ENCODE measurements at regions not wholly inside any gene's neighbourhood (a gene's known extent, or its start where the extent isn't known, plus 50 kb on each side); places are given as distances from the start of the nearest gene placed in this dataset.

DNA sequence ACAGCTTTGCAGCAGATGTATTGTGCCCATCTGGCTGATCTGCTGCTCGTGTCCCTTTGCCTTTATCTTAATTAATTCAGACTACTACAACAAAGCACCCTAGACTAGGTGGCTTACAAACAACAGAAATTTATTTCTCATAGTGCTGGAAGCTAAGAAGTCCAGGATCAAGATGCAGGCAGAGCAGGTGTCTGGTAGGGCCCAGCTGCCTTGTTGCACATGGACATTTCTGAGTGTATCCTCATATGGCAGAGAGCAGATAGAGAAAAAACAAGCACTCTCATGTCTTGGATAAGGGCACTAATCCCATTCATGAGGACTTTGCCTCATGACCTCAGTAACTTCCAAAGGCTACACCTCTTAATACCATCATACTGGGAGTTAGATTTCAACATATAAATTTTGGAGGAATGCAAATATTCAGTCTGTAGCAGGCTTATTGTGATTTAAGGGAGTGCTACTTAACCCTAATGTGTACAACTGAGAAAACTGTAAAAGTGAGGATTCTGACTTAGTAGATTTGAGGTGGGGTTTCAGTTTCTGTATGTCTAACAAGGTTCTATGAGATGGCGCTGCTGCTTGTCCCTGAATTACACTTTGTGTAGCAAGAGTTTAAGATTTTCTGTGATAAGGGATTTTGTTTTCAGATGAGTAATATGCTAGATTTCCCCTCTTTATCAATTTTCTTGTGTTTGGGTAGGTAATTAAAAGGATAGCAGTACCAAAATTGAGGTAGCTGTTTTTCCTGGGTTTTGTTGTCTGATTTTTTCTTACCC lies 473.2 kb upstream of the TECRL start:
- no peaks in the 10 kb centered on the region for H3K27me3 ChIP-seq (ENCODE audit: low read length)
- ChIA-PET POLR2A (ENCODE audit: unreplicated experiment) (no interaction called here), CTCF (no interaction called here)
- H3K9me3 ChIP-seq (ENCODE audit: low read length) = no peaks in the 10 kb centered on the region
- TF ChIP-seq, protein P1, sequence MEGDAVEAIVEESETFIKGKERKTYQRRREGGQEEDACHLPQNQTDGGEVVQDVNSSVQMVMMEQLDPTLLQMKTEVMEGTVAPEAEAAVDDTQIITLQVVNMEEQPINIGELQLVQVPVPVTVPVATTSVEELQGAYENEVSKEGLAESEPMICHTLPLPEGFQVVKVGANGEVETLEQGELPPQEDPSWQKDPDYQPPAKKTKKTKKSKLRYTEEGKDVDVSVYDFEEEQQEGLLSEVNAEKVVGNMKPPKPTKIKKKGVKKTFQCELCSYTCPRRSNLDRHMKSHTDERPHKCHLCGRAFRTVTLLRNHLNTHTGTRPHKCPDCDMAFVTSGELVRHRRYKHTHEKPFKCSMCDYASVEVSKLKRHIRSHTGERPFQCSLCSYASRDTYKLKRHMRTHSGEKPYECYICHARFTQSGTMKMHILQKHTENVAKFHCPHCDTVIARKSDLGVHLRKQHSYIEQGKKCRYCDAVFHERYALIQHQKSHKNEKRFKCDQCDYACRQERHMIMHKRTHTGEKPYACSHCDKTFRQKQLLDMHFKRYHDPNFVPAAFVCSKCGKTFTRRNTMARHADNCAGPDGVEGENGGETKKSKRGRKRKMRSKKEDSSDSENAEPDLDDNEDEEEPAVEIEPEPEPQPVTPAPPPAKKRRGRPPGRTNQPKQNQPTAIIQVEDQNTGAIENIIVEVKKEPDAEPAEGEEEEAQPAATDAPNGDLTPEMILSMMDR (conservative IDR thresholded peaks at IDR 0.05; ENCODE audit: low read depth, low read length) = no peak
- TF ChIP-seq EZH2phosphoT487 (IDR thresholded peaks at IDR 0.05; ENCODE audit: borderline replicate concordance, low read length) (no peak), EZH2 (IDR thresholded peaks at IDR 0.05; ENCODE audit: low read length, unreplicated experiment) (no peak)
- H3K9me2 ChIP-seq (replicated peaks; ENCODE audit: low read length) = 0 out of 2 replicates have a peak, but pooled peaks cover 3% of the 10 kb centered on the region
- no peak overlapping the region for H3K9ac ChIP-seq (ENCODE audit: low read length)
- H3K4me2 ChIP-seq (ENCODE audit: low read length) = no peak overlapping the region
- H3F3A ChIP-seq (ENCODE audit: low read length, unreplicated experiment) = no peaks in the 10 kb centered on the region
- no peak overlapping the region for H3K4me3 ChIP-seq (ENCODE audit: low read length)
- no peak overlapping the region for H2AFZ ChIP-seq (ENCODE audit: low read length)
- ATAC-seq (no peak), DNase-seq (no peak)
- H3K27ac ChIP-seq (ENCODE audit: low read length) = no peak overlapping the region
- H4K20me1 ChIP-seq (ENCODE audit: low read length) = no peaks in the 10 kb centered on the region
- BruUV-seq (replicated peaks) = no TSS peak
- no peaks in the 10 kb centered on the region for H3K79me2 ChIP-seq (ENCODE audit: low read length)
- no peaks in the 10 kb centered on the region for H3K36me3 ChIP-seq (ENCODE audit: low read depth, low read length)
- no peaks in the 10 kb centered on the region for H3K4me1 ChIP-seq (ENCODE audit: insufficient read depth, low read length)
- intact Hi-C loops (cut with micrococcal nuclease) = no loop called here

DNA sequence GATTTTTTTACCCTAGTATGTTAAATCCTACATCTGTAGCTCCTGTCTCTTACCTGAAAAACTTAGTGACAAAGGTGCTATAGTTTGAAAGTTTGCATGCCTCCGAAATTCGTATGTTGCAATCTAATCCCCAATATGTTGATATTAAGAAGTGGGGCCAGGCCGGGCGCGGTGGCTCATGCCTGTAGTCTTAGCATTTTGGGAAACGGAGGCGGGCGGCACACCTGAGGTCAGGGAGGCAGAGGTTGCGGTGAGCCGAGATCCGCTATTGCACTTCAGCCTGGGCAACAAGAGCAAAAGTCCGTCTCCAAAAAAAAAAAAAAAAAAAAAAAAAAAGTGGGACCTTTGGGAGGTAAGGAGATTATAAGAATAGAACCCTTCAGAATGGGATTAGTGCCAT lies 471.3 kb upstream of the TECRL start:
- no peaks in the 10 kb centered on the region for H3K4me1 ChIP-seq (ENCODE audit: insufficient read depth, low read length)
- H3K79me2 ChIP-seq (ENCODE audit: low read length) = no peaks in the 10 kb centered on the region
- TF ChIP-seq EZH2 (IDR thresholded peaks at IDR 0.05; ENCODE audit: low read length, unreplicated experiment) (no peak), EZH2phosphoT487 (IDR thresholded peaks at IDR 0.05; ENCODE audit: borderline replicate concordance, low read length) (no peak)
- TF ChIP-seq, protein P1 (conservative IDR thresholded peaks at IDR 0.05; ENCODE audit: low read depth, low read length) = no peak
- intact Hi-C loops (cut with micrococcal nuclease) = no loop called here
- H3K9me3 ChIP-seq (ENCODE audit: low read length) = no peaks in the 10 kb centered on the region
- H2AFZ ChIP-seq (ENCODE audit: low read length) = no peak overlapping the region
- no peaks in the 10 kb centered on the region for H3K27me3 ChIP-seq (ENCODE audit: low read length)
- H3F3A ChIP-seq (ENCODE audit: low read length, unreplicated experiment) = no peaks in the 10 kb centered on the region
- ChIA-PET CTCF (no interaction called here), POLR2A (ENCODE audit: unreplicated experiment) (no interaction called here)
- no TSS peak for BruUV-seq (replicated peaks)
- H3K36me3 ChIP-seq (ENCODE audit: low read depth, low read length) = no peaks in the 10 kb centered on the region
- no peak overlapping the region for H3K9ac ChIP-seq (ENCODE audit: low read length)
- H3K4me3 ChIP-seq (ENCODE audit: low read length) = no peak overlapping the region
- H4K20me1 ChIP-seq (ENCODE audit: low read length) = no peaks in the 10 kb centered on the region
- H3K9me2 ChIP-seq (replicated peaks; ENCODE audit: low read length) = 0 out of 2 replicates have a peak, but pooled peaks cover 3% of the 10 kb centered on the region
- DNase-seq = no peak
- H3K4me2 ChIP-seq (ENCODE audit: low read length) = no peak overlapping the region
- ATAC-seq = no peak
- no peak overlapping the region for H3K27ac ChIP-seq (ENCODE audit: low read length)

DNA sequence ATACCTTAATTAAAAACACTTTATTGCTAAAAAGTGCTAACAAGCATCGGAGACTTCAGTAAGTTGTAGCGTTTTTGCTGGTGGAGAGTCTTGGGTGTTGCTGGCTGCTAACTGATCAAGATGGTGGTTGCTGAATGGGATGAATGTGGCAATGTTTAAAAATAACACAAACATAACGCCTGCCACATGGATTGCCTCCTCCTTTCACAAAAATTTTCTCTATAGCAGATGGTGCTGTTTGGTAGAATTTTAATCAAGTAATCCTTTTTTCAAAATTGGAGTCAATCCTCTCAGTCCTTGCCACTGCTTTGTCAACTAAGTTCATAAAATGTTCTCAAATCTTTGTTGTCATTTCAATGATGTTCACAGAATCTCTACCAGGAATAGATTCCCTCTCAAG lies 466.8 kb upstream of the TECRL start:
- ChIA-PET CTCF (no interaction called here), POLR2A (ENCODE audit: unreplicated experiment) (no interaction called here)
- Histone ChIP-seq H3K36me3 (ENCODE audit: low read depth, low read length) (no peaks in the 10 kb centered on the region), H3K4me2 (ENCODE audit: low read length) (no peak overlapping the region), H3K79me2 (ENCODE audit: low read length) (no peaks in the 10 kb centered on the region), H2AFZ (ENCODE audit: low read length) (no peak overlapping the region), H3K9me3 (ENCODE audit: low read length) (no peaks in the 10 kb centered on the region), H3K27me3 (ENCODE audit: low read length) (no peaks in the 10 kb centered on the region), H3K4me1 (ENCODE audit: insufficient read depth, low read length) (no peaks in the 10 kb centered on the region), H3K9me2 (replicated peaks; ENCODE audit: low read length) (0 out of 2 replicates have a peak, but pooled peaks cover 3% of the 10 kb centered on the region), H3K9ac (ENCODE audit: low read length) (no peak overlapping the region), H3F3A (ENCODE audit: low read length, unreplicated experiment) (no peaks in the 10 kb centered on the region), H3K4me3 (ENCODE audit: low read length) (no peak overlapping the region), H4K20me1 (ENCODE audit: low read length) (no peaks in the 10 kb centered on the region), H3K27ac (ENCODE audit: low read length) (no peak overlapping the region)
- ATAC-seq (no peak), DNase-seq (no peak)
- TF ChIP-seq EZH2phosphoT487 (IDR thresholded peaks at IDR 0.05; ENCODE audit: borderline replicate concordance, low read length) (no peak), EZH2 (IDR thresholded peaks at IDR 0.05; ENCODE audit: low read length, unreplicated experiment) (no peak)
- TF ChIP-seq, protein P1 (conservative IDR thresholded peaks at IDR 0.05; ENCODE audit: low read depth, low read length) = no peak
- intact Hi-C loops (cut with micrococcal nuclease) = no loop called here
- BruUV-seq (replicated peaks) = no TSS peak
